ENCODE measurements at regions not wholly inside any gene's neighbourhood (a gene's known extent, or its start where the extent isn't known, plus 50 kb on each side); places are given as distances from the start of the nearest gene placed in this dataset.

GRCh38 chr4:79663865-79664264 is 255.8 kb upstream of the GK2 start:
- no peak for TF ChIP-seq CTCF (conservative IDR thresholded peaks at IDR 0.05; ENCODE audit: low read depth, low read length)
- TF ChIP-seq EZH2 (IDR thresholded peaks at IDR 0.05; ENCODE audit: borderline replicate concordance, low read depth, low read length, poor library complexity, severe bottlenecking): no peak
- H3K27ac ChIP-seq (ENCODE audit: low read depth, low read length, poor library complexity, severe bottlenecking): no peak overlapping the region
- POLR2A ChIA-PET (ENCODE audit: low non-redundant PET): no interaction called here
- BruUV-seq (replicated peaks): no TSS peak
- H3K4me1 ChIP-seq (ENCODE audit: insufficient read depth, low read length, poor library complexity, severe bottlenecking): no peaks in the 10 kb centered on the region
- intact Hi-C loops (cut with micrococcal nuclease; ENCODE audit: unreplicated experiment): no loop called here
- no peak for DNase-seq (ENCODE audit: low spot score)
- CTCF ChIA-PET: no interaction called here
- no peaks in the 10 kb centered on the region for H3K9me3 ChIP-seq (ENCODE audit: low read depth, low read length, poor library complexity, severe bottlenecking)
- no peaks in the 10 kb centered on the region for H3K27me3 ChIP-seq (replicated peaks; ENCODE audit: insufficient read depth, low read depth, low read length, poor library complexity)
- H3K4me3 ChIP-seq (ENCODE audit: low read depth, low read length, poor library complexity, severe bottlenecking): no peak overlapping the region
- no peaks in the 10 kb centered on the region for H3K36me3 ChIP-seq (ENCODE audit: insufficient read depth, low read length, poor library complexity, severe bottlenecking)

- H3K36me3 ChIP-seq (ENCODE audit: insufficient read depth, low read length, poor library complexity, severe bottlenecking): no peaks in the 10 kb centered on the region
- intact Hi-C loops (cut with micrococcal nuclease; ENCODE audit: unreplicated experiment): no loop called here
- no peak for DNase-seq (ENCODE audit: low spot score)
- ChIA-PET CTCF (no interaction called here), POLR2A (ENCODE audit: low non-redundant PET) (no interaction called here)
- no peak for TF ChIP-seq CTCF (conservative IDR thresholded peaks at IDR 0.05; ENCODE audit: low read depth, low read length)
- TF ChIP-seq EZH2 (IDR thresholded peaks at IDR 0.05; ENCODE audit: borderline replicate concordance, low read depth, low read length, poor library complexity, severe bottlenecking): no peak
- no peaks in the 10 kb centered on the region for H3K4me1 ChIP-seq (ENCODE audit: insufficient read depth, low read length, poor library complexity, severe bottlenecking)
- H3K4me3 ChIP-seq (ENCODE audit: low read depth, low read length, poor library complexity, severe bottlenecking): no peak overlapping the region
- no peaks in the 10 kb centered on the region for H3K27me3 ChIP-seq (replicated peaks; ENCODE audit: insufficient read depth, low read depth, low read length, poor library complexity)
- H3K27ac ChIP-seq (ENCODE audit: low read depth, low read length, poor library complexity, severe bottlenecking): no peak overlapping the region
- BruUV-seq (replicated peaks): no TSS peak
- H3K9me3 ChIP-seq (ENCODE audit: low read depth, low read length, poor library complexity, severe bottlenecking): no peaks in the 10 kb centered on the region
Measured at GRCh38 chr4:79663141-79663540, 255.1 kb upstream of the GK2 start.

- Histone ChIP-seq H3K4me1 (ENCODE audit: insufficient read depth, low read length, poor library complexity, severe bottlenecking) (no peaks in the 10 kb centered on the region), H3K9me3 (ENCODE audit: low read depth, low read length, poor library complexity, severe bottlenecking) (no peaks in the 10 kb centered on the region), H3K36me3 (ENCODE audit: insufficient read depth, low read length, poor library complexity, severe bottlenecking) (no peaks in the 10 kb centered on the region), H3K4me3 (ENCODE audit: low read depth, low read length, poor library complexity, severe bottlenecking) (no peak overlapping the region), H3K27ac (ENCODE audit: low read depth, low read length, poor library complexity, severe bottlenecking) (no peak overlapping the region), H3K27me3 (replicated peaks; ENCODE audit: insufficient read depth, low read depth, low read length, poor library complexity) (no peaks in the 10 kb centered on the region)
- TF ChIP-seq CTCF (conservative IDR thresholded peaks at IDR 0.05; ENCODE audit: low read depth, low read length) (no peak), EZH2 (IDR thresholded peaks at IDR 0.05; ENCODE audit: borderline replicate concordance, low read depth, low read length, poor library complexity, severe bottlenecking) (no peak)
- intact Hi-C loops (cut with micrococcal nuclease; ENCODE audit: unreplicated experiment): no loop called here
- no peak for DNase-seq (ENCODE audit: low spot score)
- ChIA-PET POLR2A (ENCODE audit: low non-redundant PET) (no interaction called here), CTCF (no interaction called here)
- no TSS peak for BruUV-seq (replicated peaks)
Measured at GRCh38 chr4:79662651-79663050, 254.6 kb upstream of the GK2 start.

Data from A673 (cell line).